Right cardiac atrium (tissue), 5 donors: ENCODE measurements at regions not wholly inside any gene's neighbourhood (a gene's known extent, or its start where the extent isn't known, plus 50 kb on each side); places are given as distances from the start of the nearest gene placed in this dataset.

Experiments
- ATAC-seq, 2 donors: fragments of 200-7000 bp; cut with Tn5 transposase; one replicate each; pipeline versions ENCODE4 v1.8.0 to v1.9.1; 2020; ENCODE audit warnings: moderate library complexity in 2 of 2, mild to moderate bottlenecking in 1 of 2
- DNase-seq, 3 donors: peaks; one replicate each; pipeline ENCODE4 v3.0.0-alpha.2; 2020
- H3K27ac ChIP-seq: one replicate; pipeline ENCODE4 v1.5.1; 2013; ENCODE audit warnings: mild to moderate bottlenecking, low read length, control low read depth, moderate library complexity
- H3K27me3 ChIP-seq: one replicate; pipeline ENCODE4 v1.6.1; 2013; ENCODE audit not compliant: control insufficient read depth, insufficient read depth
- H3K4me1 ChIP-seq: one replicate; pipeline ENCODE4 v1.6.1; 2013; ENCODE audit warnings: low read length; ENCODE audit not compliant: control insufficient read depth, insufficient read depth
- H3K4me3 ChIP-seq: one replicate; pipeline ENCODE4 v1.5.1; 2013; ENCODE audit warnings: low read length, control low read depth
- H3K9me3 ChIP-seq: one replicate; pipeline ENCODE4 v1.6.1; 2013; ENCODE audit warnings: low read length; ENCODE audit not compliant: control insufficient read depth
- WGBS: extraction: QIAGEN DNeasy Blood & Tissue Kit; methylation state at CpG from one replicate; pipeline ENCODE4 v1.1.7; 2013; 5-methylcytosine and 5-hydroxymethylcytosine counted together
- intact Hi-C, 4 donors: fragments of 100-400 bp; cut with DNase I; formaldehyde crosslinking; loops; one replicate each; pipeline versions ENCODE4 v1.11.0 to v1.14.0; 2022 to 2023
- donor health status: healthy with polysubstance abuse.
- donor health status: DM: no; HTN: yes; CAD: no.
- donor health status: DM: no; HTN: no; CAD: no.
- donor health status: DM: no; HTN: yes; CAD: no; lungs with severe emphysema.
- donor health status: DM: yes; HTN: yes; CAD: no.

DNA sequence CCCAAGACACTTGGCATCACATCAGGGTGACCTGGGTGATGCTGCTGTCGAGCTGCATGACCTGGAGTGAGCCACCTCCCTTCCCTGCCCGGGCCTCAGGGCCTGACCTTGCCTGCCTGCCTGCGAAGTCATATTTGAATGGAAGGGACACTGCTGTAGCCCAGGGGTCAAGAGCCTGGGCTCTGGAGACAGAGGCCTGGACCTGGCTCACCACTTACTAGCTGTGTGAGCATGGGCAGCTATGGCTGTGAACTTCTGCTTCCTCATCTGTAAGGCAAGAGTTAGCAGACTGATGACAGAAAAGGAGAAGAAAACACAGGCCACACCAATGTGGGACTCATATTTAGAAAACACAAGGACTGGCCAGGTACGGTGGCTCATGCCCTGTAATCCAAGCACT, 118.7 kb downstream of the ZFP36L2 start:
- H3K4me1 ChIP-seq: peaks cover 18% of the 10 kb centered on the region
- H3K27me3 ChIP-seq: no peaks in the 10 kb centered on the region
- H3K4me3 ChIP-seq: no peak overlapping the region
- ATAC-seq: no peak
- peak overlapping the region; percentile 50 for H3K27ac ChIP-seq
- WGBS: 78% methylated on average over 4 of the region's 4 CpGs
- intact Hi-C loops: loop anchor here in 2 of 4 donors (10.0 kb wide), 2 partner anchors 73 to 117 kb away; partner anchors contain the start of gene ZFP36L2 (in 1 of the 2)
- H3K9me3 ChIP-seq: no peaks in the 10 kb centered on the region
- DNase-seq: peak in 1 of 3 donors; percentile 60

DNA sequence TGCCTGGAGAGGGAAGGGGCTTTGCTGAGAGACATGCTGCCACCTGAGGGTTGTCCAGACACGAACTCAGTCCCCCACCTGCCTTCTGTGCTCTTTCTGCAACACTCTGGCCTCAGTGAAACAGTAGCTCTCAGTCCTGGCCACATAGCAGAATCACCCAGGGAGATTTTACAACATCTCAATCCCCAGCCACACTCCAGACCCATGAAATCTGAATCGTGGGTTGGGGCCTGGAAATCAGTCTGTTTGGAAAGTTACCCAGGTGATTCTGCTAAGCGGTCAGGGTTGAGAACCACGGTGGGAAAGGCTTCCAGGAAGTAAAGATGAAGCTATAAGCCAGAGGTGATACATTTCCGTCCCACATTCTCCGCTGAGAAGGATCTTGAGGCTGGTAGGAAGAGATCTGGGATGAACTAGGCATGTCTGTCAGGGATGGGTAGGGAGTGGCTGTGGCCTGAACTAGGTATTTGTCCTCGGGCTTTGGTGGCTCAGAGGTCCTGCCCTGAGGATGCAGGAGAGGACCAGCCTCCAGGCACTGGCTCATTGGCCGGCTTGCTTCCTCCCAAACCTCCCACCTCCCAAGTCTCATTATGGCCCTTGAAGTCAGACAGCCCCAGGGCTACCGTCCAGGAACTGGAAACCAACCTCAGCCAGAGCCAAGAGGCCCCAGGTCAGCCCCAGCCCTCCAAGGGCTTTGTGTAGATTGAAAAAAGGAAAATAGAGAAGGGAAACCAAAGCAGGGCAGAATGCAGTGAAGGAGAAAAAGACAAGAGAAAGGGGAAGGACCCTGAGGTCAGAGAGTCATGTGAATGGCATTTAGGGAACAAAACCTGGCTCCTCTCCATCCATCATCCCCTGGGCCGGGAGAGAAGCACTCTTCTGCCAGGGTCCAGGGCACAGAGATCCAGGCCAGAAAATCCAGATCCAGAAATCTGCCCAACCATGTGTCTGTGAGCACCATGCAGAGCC, 119.6 kb downstream of the ZFP36L2 start:
- no peaks in the 10 kb centered on the region for H3K27me3 ChIP-seq
- no peak overlapping the region for H3K4me3 ChIP-seq
- intact Hi-C loops: loop anchor here in 2 of 4 donors (10.0 kb wide), 2 partner anchors 72 to 118 kb away; partner anchors contain the start of gene ZFP36L2 (in 1 of the 2)
- H3K9me3 ChIP-seq: no peaks in the 10 kb centered on the region
- H3K4me1 ChIP-seq: peaks cover 23% of the 10 kb centered on the region
- peak; percentile 38 to 72 (median 66) for DNase-seq
- 58% methylated on average over 10 of the region's 10 CpGs for WGBS
- ATAC-seq: no peak
- peak overlapping the region; percentile 87 for H3K27ac ChIP-seq

GRCh38 chr2:43105586-43106558, 120.5 kb downstream of the ZFP36L2 start:
- 46% methylated on average over 4 of the region's 4 CpGs for WGBS
- DNase-seq (peak; percentile 78 to 89 (median 87)), ATAC-seq (peak; percentile 59 to 64)
- Histone ChIP-seq H3K27ac (peak overlapping the region; percentile 87), H3K9me3 (no peaks in the 10 kb centered on the region), H3K27me3 (no peaks in the 10 kb centered on the region), H3K4me3 (no peak overlapping the region), H3K4me1 (peaks cover 25% of the 10 kb centered on the region)
- intact Hi-C loops: loop anchor here in 2 of 4 donors (10.0 kb wide), 2 partner anchors 71 to 119 kb away; partner anchors contain the start of gene ZFP36L2 (in 1 of the 2)

GRCh38 chr2:43104763-43105162, 121.6 kb downstream of the ZFP36L2 start:
- no peak overlapping the region for H3K4me3 ChIP-seq
- DNase-seq (no peak), ATAC-seq (no peak)
- H3K27me3 ChIP-seq: no peaks in the 10 kb centered on the region
- intact Hi-C loops: loop anchor here in 2 of 4 donors (10.0 kb wide), 2 partner anchors 70 to 120 kb away; partner anchors contain the start of gene ZFP36L2 (in 1 of the 2)
- no peaks in the 10 kb centered on the region for H3K9me3 ChIP-seq
- WGBS: 90% methylated on average over 2 of the region's 2 CpGs
- peaks cover 21% of the 10 kb centered on the region for H3K4me1 ChIP-seq
- H3K27ac ChIP-seq: no peak overlapping the region

GRCh38 chr2:43104106-43104505, 122.3 kb downstream of the ZFP36L2 start:
- H3K27me3 ChIP-seq: no peaks in the 10 kb centered on the region
- DNase-seq: no peak
- no peaks in the 10 kb centered on the region for H3K9me3 ChIP-seq
- WGBS: 97% methylated on average over 6 of the region's 6 CpGs
- peaks cover 20% of the 10 kb centered on the region for H3K4me1 ChIP-seq
- ATAC-seq: no peak
- H3K4me3 ChIP-seq: no peak overlapping the region
- no peak overlapping the region for H3K27ac ChIP-seq
- intact Hi-C loops: loop anchor here in 2 of 4 donors (10.0 kb wide), 2 partner anchors 69 to 121 kb away; partner anchors contain the start of gene ZFP36L2 (in 1 of the 2)

DNA sequence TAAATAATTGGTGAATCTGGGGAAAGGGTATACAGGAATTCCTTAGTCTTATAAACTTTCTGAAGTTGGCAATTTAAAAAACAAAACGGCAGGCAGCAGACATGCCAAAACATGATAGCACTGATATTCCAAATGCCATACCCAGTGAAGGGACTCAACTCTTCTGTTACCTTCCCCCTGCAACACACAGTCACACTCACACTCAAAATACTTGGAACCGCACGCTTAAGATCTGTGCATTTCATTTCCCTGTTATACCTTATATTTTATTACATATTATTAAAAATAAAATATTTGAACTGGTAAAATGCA, 123.4 kb downstream of the ZFP36L2 start:
- Histone ChIP-seq H3K4me1 (peaks cover 20% of the 10 kb centered on the region), H3K27ac (no peak overlapping the region), H3K9me3 (no peaks in the 10 kb centered on the region), H3K27me3 (no peaks in the 10 kb centered on the region), H3K4me3 (no peak overlapping the region)
- WGBS: 88% methylated on average over 3 of the region's 3 CpGs
- ATAC-seq: no peak
- no peak for DNase-seq
- intact Hi-C loops: loop anchor here in 2 of 4 donors (10.0 kb wide), 2 partner anchors 68 to 122 kb away; partner anchors contain the start of gene ZFP36L2 (in 1 of the 2)

GRCh38 chr2:43102366-43103092, 123.9 kb downstream of the ZFP36L2 start:
- H3K27ac ChIP-seq: peak overlapping the region; percentile 98
- DNase-seq (peak; percentile 79 to 93 (median 89)), ATAC-seq (peak; percentile 66 to 76)
- 52% methylated on average over 9 of the region's 9 CpGs for WGBS
- intact Hi-C loops: loop anchor here in 2 of 4 donors (10.0 kb wide), 2 partner anchors 68 to 122 kb away; partner anchors contain the start of gene ZFP36L2 (in 1 of the 2)
- H3K4me3 ChIP-seq: peak overlapping the region; percentile 39
- peaks cover 16% of the 10 kb centered on the region for H3K4me1 ChIP-seq
- H3K27me3 ChIP-seq: no peaks in the 10 kb centered on the region
- no peaks in the 10 kb centered on the region for H3K9me3 ChIP-seq

DNA sequence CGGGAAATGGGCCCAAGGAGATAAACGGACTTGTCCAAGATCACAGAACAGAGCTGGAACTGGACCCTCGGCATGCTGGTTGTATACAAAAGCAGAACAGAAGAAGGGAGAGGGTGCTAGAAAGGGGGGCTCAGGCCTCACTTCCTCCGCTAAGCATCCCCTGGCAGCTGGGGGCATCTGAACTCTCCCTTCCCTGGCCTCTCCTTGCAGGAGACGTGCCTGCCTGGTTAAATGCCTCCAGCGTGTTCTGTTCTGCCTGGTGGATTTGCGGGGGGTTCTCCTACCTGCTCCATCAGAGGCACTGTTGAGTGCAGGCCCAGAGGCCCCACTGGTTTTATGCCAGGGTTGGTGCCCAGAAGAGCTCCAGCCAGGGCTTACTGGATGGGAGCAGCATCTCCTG, 124.7 kb downstream of the ZFP36L2 start:
- ATAC-seq (no peak), DNase-seq (no peak)
- Histone ChIP-seq H3K27ac (peak overlapping the region; percentile 98), H3K4me1 (peaks cover 16% of the 10 kb centered on the region), H3K27me3 (no peaks in the 10 kb centered on the region), H3K4me3 (peak overlapping the region; percentile 39), H3K9me3 (no peaks in the 10 kb centered on the region)
- WGBS: 70% methylated on average over 7 of the region's 7 CpGs
- intact Hi-C loops: loop anchor here in 2 of 4 donors (10.0 kb wide), 2 partner anchors 67 to 123 kb away; partner anchors contain the start of gene ZFP36L2 (in 1 of the 2)

GRCh38 chr2:43100883-43101662, 125.3 kb downstream of the ZFP36L2 start:
- DNase-seq (peak; percentile 81 to 91 (median 90)), ATAC-seq (peak; percentile 60 to 75)
- 17% methylated on average over 56 of the region's 56 CpGs for WGBS
- no peaks in the 10 kb centered on the region for H3K9me3 ChIP-seq
- H3K27me3 ChIP-seq: no peaks in the 10 kb centered on the region
- intact Hi-C loops: loop anchor here in 2 of 4 donors (10.0 kb wide), 2 partner anchors 66 to 124 kb away; partner anchors contain the start of gene ZFP36L2 (in 1 of the 2)
- H3K4me1 ChIP-seq: peaks cover 12% of the 10 kb centered on the region
- peak overlapping the region; percentile 39 for H3K4me3 ChIP-seq
- H3K27ac ChIP-seq: peak overlapping the region; percentile 98
